ENCODE measurements at regions not wholly inside any gene's neighbourhood (a gene's known extent, or its start where the extent isn't known, plus 50 kb on each side); places are given as distances from the start of the nearest gene placed in this dataset.

DNA sequence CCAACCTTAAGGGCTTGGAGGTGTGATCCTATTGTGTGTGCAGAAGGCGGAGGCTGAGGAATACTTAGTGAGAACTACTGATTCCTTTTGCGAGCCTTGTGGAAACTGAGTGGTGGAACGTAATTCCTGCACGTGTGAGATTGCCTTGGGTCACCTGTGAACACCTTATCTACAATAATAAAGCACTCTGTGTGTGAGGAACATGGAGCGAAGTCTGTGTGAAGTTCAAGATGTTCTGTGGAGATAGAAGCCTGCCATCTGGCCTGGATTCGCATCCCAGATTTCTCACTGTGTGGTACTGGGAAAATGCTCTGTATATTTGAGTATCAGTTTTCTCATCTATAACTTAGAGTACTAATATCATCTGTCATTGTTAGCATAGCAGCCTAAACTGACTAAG lies 179.5 kb upstream of the PDZRN3 start:
- TF ChIP-seq POLR2AphosphoS5 (IDR thresholded peaks at IDR 0.05; ENCODE audit: low read depth, low read length), result no peak
- TF ChIP-seq SIN3A (IDR thresholded peaks at IDR 0.05; ENCODE audit: borderline replicate concordance, insufficient read depth, low read length), result no peak
- TF ChIP-seq, protein P1, sequence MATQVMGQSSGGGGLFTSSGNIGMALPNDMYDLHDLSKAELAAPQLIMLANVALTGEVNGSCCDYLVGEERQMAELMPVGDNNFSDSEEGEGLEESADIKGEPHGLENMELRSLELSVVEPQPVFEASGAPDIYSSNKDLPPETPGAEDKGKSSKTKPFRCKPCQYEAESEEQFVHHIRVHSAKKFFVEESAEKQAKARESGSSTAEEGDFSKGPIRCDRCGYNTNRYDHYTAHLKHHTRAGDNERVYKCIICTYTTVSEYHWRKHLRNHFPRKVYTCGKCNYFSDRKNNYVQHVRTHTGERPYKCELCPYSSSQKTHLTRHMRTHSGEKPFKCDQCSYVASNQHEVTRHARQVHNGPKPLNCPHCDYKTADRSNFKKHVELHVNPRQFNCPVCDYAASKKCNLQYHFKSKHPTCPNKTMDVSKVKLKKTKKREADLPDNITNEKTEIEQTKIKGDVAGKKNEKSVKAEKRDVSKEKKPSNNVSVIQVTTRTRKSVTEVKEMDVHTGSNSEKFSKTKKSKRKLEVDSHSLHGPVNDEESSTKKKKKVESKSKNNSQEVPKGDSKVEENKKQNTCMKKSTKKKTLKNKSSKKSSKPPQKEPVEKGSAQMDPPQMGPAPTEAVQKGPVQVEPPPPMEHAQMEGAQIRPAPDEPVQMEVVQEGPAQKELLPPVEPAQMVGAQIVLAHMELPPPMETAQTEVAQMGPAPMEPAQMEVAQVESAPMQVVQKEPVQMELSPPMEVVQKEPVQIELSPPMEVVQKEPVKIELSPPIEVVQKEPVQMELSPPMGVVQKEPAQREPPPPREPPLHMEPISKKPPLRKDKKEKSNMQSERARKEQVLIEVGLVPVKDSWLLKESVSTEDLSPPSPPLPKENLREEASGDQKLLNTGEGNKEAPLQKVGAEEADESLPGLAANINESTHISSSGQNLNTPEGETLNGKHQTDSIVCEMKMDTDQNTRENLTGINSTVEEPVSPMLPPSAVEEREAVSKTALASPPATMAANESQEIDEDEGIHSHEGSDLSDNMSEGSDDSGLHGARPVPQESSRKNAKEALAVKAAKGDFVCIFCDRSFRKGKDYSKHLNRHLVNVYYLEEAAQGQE (IDR thresholded peaks at IDR 0.05; ENCODE audit: insufficient read depth in 1 of 2, low read depth in 2 of 2, low read length in 2 of 2), result no peak
- TF ChIP-seq FOXP2 (optimal IDR thresholded peaks at IDR 0.05; ENCODE audit: borderline replicate concordance, extremely low read depth, extremely low read length, insufficient read depth), result no peak
- TF ChIP-seq TAF1 (IDR thresholded peaks at IDR 0.05; ENCODE audit: borderline replicate concordance, insufficient read depth, low read length), result no peak

DNA sequence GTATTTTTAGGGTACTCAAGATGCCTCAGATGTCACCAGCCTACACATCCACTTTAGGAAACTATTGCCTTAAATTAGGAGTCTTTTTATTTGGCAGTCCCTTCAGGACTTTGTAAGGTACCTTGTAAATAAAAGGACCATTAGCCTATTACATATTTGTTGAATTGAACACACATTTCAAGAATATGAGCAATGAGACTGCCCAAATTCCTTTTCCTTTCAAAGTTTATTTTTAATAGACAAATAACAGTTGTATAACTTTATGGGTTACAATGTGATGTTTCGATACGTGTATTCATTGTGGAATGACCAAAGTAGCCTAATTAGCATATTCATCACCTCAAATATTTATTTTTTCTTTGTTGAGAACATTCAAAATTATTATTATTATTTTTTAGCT lies 176.7 kb upstream of the PDZRN3 start:
- TF ChIP-seq TAF1 (IDR thresholded peaks at IDR 0.05; ENCODE audit: borderline replicate concordance, insufficient read depth, low read length), result no peak
- no peak for TF ChIP-seq FOXP2 (optimal IDR thresholded peaks at IDR 0.05; ENCODE audit: borderline replicate concordance, extremely low read depth, extremely low read length, insufficient read depth)
- no peak for TF ChIP-seq POLR2AphosphoS5 (IDR thresholded peaks at IDR 0.05; ENCODE audit: low read depth, low read length)
- TF ChIP-seq, protein P1 (IDR thresholded peaks at IDR 0.05; ENCODE audit: insufficient read depth in 1 of 2, low read depth in 2 of 2, low read length in 2 of 2), result no peak
- no peak for TF ChIP-seq SIN3A (IDR thresholded peaks at IDR 0.05; ENCODE audit: borderline replicate concordance, insufficient read depth, low read length)

DNA sequence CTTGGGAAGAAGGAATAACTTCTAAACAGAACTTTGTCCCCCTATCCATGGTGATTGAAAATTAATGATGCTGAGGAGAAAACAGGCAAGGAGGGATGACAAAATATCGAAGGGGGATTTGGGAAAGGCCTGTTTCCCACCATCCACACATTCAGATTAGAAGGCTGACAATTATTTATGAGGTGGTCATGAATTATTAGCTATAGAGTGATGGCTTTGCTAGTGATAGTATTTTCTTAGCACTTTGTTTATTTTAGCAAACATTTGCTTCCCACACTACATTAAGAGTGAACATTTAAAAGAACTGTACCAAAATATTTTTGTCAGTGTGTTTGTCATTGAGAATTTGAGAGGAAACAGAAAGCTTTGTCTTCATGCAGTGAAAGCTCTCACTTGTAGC lies 172.6 kb upstream of the PDZRN3 start:
- TF ChIP-seq, protein P1 (IDR thresholded peaks at IDR 0.05; ENCODE audit: insufficient read depth in 1 of 2, low read depth in 2 of 2, low read length in 2 of 2), result no peak
- TF ChIP-seq POLR2AphosphoS5 (IDR thresholded peaks at IDR 0.05; ENCODE audit: low read depth, low read length) (no peak), SIN3A (IDR thresholded peaks at IDR 0.05; ENCODE audit: borderline replicate concordance, insufficient read depth, low read length) (no peak), FOXP2 (optimal IDR thresholded peaks at IDR 0.05; ENCODE audit: borderline replicate concordance, extremely low read depth, extremely low read length, insufficient read depth) (no peak), TAF1 (IDR thresholded peaks at IDR 0.05; ENCODE audit: borderline replicate concordance, insufficient read depth, low read length) (no peak)

DNA sequence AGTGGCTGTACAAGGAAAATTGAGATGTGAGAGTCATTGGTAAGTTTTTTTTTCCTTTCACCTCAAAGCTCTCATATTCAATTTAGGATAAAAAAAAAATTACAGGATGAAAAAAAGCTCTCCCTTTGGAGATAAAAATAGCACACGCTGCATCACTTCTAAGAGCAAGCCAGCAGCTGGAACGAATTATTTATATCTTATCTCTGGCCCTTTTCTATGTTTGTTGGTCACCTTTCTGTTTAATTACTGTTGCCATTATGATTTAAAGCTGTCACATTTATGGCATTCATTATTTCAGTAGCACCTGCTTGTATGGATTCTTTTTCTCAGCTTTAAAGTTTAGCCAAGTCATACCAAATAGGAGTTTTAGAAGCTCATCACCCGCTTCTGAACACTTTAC lies 171.6 kb upstream of the PDZRN3 start:
- no peak for TF ChIP-seq TAF1 (IDR thresholded peaks at IDR 0.05; ENCODE audit: borderline replicate concordance, insufficient read depth, low read length)
- TF ChIP-seq SIN3A (IDR thresholded peaks at IDR 0.05; ENCODE audit: borderline replicate concordance, insufficient read depth, low read length), result no peak
- no peak for TF ChIP-seq FOXP2 (optimal IDR thresholded peaks at IDR 0.05; ENCODE audit: borderline replicate concordance, extremely low read depth, extremely low read length, insufficient read depth)
- TF ChIP-seq, protein P1 (IDR thresholded peaks at IDR 0.05; ENCODE audit: insufficient read depth in 1 of 2, low read depth in 2 of 2, low read length in 2 of 2), result no peak
- no peak for TF ChIP-seq POLR2AphosphoS5 (IDR thresholded peaks at IDR 0.05; ENCODE audit: low read depth, low read length)

DNA sequence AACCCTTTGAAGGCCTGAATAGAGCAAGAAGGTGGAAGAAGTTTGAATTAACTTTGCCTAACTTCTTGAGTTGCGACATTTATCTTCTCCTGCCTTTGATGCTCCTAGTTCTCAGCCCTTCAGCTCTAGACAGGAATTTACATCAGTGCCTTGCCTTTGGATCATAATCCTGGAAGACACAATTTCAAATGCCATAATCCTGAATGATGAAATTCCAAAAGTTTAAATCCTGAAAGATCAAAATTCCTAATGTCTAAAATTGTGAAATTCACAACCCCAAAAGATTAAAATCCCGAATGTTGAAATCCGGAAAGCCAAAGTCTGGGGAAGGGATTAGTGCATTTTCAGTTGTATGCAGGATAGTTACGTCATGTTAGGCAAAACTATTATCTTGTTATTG lies 166.6 kb upstream of the PDZRN3 start:
- TF ChIP-seq SIN3A (IDR thresholded peaks at IDR 0.05; ENCODE audit: borderline replicate concordance, insufficient read depth, low read length) (no peak), POLR2AphosphoS5 (IDR thresholded peaks at IDR 0.05; ENCODE audit: low read depth, low read length) (no peak), FOXP2 (optimal IDR thresholded peaks at IDR 0.05; ENCODE audit: borderline replicate concordance, extremely low read depth, extremely low read length, insufficient read depth) (no peak), TAF1 (IDR thresholded peaks at IDR 0.05; ENCODE audit: borderline replicate concordance, insufficient read depth, low read length) (no peak)
- TF ChIP-seq, protein P1 (IDR thresholded peaks at IDR 0.05; ENCODE audit: insufficient read depth in 1 of 2, low read depth in 2 of 2, low read length in 2 of 2), result no peak

Measured in PFSK-1 (cell line).